Stimulated activated CD4-positive, alpha-beta T cell treated with anti-CD3 and anti-CD28 coated beads, Interleukin-2, amount 100 ng/mL, for 48 hours (primary cell): ENCODE measurements at regions not wholly inside any gene's neighbourhood (a gene's known extent, or its start where the extent isn't known, plus 50 kb on each side); places are given as distances from the start of the nearest gene placed in this dataset.
A peak's percentile ranks its signal among the peaks of the same experiment; 100 is the strongest.

Experiments used
- DNase-seq, 2 donors: peaks; one replicate each; pipeline ENCODE4 v3.0.0-alpha.2; 2020

GRCh38 chr2:137826373-137827372, 137.6 kb upstream of the HNMT start:
- DNase-seq = no peak

DNA sequence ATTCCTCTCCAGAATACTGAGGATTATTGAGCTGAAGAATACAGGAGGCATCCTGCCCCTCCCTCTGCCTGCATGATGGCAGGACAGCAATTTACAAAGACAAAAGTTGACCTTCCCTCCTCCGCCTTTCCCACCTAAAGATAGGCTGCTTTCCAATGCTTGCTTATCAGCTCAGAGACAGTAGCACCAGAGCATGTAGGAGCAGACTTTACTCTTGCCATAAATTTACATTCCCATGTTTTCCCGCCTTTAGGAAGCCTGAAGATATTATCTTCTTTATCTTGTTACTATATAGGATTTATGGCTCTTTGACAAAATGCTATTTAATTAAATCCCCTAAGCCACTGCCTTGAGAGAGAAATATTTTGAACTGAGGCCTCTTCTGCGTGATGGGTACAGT, 135.6 kb upstream of the HNMT start:
- no peak for DNase-seq

DNA sequence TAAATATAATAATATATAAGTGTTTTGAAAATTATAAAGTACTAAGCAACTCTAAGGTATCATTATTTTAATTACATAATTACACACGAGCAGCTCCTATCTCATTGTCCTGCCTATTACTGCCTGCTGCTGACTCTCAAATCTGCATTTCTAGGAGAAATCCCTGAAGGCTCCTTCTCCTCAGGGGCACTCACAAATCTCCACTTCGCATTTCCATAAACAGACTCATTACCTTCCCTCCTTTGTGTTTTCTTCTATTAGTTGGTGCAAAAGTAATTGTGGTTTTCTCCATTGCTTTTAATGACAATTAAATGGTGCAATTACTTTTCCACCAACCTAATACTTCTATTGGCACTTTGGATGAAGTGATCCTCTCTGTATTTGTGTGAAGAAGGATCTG, 135.0 kb upstream of the HNMT start:
- no peak for DNase-seq

DNA sequence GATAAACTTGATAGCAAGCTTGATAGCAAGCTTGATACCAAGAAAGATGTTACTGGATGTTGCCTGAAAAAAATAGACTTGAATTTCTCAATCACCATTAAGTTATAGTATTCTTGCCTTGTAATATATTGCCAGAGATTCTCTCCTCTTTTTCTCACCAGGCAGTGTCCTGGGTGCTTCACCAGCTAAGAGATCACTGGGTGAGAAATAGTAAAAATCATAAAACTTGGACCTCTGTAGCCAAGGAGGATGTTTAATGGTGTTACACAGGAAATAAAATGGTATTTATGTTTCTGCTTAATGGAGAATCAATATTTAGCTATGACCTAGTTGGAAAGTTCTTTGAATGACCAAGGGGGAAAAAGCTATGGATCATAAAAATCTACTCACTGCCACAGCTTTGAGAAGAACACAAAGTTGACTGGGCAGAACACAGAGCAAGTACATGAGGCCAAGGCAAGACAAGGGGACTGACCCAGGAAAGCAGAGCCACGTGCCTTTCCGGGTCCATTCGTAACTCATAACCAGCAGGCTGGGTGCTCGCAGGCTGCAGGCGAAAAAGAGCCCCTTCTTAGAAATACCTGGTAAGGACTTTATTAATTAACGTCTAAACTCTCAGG, 129.4 kb upstream of the HNMT start:
- DNase-seq = no peak

DNA sequence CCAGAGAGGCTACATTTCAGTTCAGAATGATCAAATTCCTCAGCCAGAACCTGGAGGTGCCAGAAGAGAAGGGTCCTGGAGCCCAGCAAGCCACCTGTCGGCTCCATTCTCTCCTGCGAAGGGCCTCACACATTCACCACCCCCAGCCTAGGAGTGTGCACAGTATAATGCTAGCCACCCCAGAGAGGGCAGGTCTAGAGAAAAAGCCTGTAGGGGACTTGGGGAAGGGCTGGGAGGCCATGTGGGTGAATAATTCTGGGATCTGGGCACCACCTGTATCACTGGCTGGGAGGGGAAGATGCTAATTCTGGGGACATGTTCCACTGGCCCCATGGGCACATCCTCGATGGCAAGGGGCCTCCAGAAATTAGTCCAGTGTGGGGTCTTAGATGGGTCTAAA, 127.6 kb upstream of the HNMT start:
- DNase-seq = no peak

GRCh38 chr2:137837830-137838229, 126.4 kb upstream of the HNMT start:
- DNase-seq = no peak

- DNase-seq = no peak
Measured at GRCh38 chr2:137838255-137839092, 125.8 kb upstream of the HNMT start.

DNA sequence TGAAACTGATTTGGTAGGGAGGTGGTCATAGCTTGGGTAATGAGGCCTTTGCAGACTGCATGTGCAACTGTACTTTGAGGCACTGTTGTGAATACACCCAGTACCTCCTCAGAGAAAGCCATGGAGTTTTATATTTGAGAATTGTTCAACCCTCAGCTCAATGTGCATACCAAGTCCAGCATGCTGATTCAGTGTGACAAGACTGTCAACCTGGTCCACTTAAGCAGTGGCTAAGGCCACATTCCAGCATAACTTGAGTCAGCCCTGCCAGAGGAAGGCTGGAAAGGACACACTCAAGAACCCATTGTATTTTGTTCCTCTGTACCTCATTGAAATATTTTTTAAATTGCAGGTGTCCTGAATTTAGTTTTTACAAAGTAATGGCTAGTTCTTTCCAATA, 121.8 kb upstream of the HNMT start:
- no peak for DNase-seq

DNA sequence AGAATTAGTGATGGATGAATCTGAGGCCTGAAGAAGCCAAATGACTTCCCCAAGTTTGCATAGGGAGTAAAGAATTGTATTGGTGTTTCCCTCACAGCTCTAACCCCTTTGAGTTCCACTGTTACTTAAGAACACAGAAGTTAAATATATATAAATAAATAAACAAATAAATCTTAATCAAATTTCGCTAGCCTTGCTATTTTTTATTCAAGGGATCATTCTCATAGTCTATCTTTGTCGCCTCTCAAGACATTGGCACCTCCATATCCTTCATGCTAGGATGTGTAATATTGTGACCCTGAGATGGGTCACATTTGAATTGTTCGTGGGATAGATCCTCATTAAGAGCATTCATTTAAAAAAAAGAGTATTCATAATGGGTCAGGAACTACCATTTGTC, 121.3 kb upstream of the HNMT start:
- no peak for DNase-seq

DNA sequence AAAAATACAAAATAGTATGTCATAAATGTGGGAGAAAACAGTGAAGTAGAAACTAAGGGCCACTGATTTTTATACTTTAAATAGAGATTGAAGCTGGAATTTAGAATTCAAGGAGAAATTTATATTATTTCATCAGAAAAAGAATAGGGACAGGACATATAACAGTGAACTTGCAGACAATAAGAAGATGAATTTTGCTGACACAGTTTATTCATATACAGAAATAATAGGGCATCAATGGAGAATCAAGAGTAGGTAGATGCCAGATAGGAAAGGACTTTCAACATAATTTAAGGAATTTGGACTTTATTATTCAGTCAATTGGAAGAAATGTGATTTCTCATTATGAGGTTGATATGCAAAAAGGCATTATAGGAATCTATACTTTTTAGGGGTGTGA, 118.9 kb upstream of the HNMT start:
- DNase-seq = no peak

GRCh38 chr2:137846993-137847392, 117.3 kb upstream of the HNMT start:
- DNase-seq = no peak

DNA sequence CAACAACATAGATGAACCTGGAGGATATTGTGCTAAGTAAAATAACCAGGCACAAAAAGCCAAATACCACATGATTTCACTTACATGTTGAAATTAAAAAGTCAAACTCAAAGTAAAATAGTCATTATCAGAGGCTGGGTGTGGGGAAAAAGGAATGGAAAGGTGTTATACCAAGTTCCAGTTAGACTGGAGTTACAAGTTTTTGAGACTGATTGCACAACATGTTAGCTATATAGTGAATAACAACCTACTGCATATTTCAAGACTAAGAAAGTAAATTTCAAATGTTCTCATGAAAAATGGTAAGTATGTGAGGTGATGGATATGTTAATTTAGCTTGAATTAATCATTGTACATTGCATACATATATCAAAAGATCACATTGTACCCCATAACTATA, 116.8 kb upstream of the HNMT start:
- no peak for DNase-seq

DNA sequence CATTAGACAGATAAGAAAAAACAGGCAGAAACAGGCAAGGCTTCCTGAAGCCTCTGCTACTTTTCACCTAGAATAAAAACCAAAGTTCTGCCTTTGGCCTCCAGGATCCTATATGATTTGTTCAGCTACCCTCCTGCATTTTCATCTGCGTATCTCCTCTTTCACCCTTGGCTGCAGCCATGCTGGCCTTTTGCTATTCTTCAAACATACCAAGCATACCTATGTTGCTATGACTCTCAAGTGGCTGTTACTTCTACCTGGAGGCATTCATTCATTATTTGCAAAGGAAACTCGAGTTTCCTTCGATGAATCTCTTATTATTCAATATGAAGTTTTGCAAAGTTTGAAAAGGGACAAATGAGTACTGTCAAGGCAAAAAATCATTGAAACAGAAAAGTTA, 106.4 kb upstream of the HNMT start:
- DNase-seq = no peak

DNA sequence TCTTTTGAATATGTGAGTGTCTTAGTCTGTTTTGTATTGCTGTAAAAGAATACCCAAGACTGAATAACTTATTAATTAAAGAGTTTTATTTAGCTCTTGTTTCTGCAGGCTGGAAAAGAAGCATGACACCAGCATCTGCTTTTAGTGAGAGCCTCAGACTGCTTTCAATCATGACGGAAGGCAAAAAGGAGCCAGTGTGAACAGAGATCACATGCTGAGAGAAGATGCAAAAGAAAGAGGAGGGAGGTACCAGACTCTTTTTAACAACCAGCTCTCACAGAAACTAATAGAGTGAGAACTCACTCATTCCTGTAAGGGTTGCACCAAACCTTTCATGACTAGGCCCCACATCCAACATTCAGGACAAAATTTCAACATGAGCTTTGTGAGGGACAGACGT, 101.6 kb upstream of the HNMT start:
- DNase-seq = no peak

GRCh38 chr2:137865954-137866540, 98.2 kb upstream of the HNMT start:
- DNase-seq = peak; percentile 23 to 51

GRCh38 chr2:137870682-137871081, 93.6 kb upstream of the HNMT start:
- DNase-seq = no peak

DNA sequence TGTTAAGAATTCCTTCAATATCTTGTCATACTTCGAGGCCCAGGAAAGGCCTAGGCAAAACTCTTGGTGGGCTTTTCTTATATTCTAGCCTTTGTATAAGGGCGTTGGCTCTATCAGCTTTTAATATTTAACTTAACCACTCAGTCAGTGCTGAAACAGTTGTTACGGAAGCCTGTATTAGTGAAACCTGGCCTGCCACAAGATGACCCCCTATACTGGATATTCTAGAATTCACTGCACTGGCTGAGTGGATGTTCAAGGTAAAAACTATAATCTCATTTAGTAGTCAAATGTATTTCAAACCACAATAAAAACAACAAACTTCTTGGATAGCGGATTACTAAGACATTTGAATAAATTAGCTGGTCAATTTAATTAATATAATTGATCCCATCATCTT, 91.7 kb upstream of the HNMT start:
- no peak for DNase-seq

GRCh38 chr2:137873536-137874244, 90.6 kb upstream of the HNMT start:
- DNase-seq = no peak

DNA sequence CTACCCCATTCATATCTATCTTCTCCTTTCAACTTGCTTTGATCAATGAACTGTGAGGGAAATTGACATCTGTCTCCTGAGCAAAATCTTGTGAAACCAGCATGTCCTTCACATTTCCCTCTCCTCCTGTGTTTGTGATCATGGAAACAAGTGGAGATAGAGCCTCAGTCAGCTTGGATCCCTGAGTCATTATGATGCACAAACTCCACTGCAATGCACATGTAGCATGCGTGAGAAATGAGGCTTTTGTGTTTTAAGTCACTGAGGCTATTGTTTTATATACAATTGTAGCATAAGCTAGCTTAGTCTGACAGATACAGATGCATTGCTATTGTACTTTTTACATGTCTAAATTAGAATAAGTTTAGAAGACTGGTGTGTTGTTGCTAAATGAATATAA, 85.2 kb upstream of the HNMT start:
- DNase-seq = no peak

- no peak for DNase-seq
Measured at GRCh38 chr2:137881711-137882110, 82.6 kb upstream of the HNMT start.

DNA sequence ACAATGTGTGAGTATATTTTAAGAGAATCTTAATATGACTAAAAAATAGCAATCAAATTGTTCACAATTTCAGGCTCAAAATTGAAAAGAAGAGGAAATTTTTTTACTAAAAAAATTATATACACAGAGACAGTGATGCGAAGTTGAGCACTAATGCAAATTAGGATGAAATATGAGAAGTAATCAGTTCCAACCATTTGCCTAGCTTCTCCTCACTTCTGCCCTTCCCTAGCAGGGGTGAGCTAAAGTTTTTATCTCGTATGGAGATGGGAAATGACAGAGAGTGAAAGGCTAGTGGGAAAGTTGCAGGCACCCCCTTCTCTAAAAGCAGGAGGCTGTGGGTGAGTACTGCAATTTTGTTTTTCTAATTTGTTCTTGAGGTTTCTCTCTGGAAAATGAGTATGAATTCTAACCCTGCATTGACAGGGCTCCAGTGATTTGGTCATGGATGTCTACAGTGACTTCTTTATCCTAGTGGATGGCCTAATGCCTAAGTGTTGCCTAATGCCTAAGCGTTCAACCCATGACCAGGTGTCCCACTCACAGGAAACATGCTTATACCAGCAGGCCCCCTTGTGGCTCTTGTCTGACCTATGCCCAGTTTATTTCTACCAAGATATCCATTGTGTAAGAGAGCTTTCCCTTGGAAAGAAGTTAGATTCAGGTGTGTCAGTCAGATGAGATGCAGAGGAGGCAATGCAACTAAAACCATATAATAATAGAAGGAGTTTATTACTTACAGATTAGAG, 78.0 kb upstream of the HNMT start:
- DNase-seq = no peak

DNA sequence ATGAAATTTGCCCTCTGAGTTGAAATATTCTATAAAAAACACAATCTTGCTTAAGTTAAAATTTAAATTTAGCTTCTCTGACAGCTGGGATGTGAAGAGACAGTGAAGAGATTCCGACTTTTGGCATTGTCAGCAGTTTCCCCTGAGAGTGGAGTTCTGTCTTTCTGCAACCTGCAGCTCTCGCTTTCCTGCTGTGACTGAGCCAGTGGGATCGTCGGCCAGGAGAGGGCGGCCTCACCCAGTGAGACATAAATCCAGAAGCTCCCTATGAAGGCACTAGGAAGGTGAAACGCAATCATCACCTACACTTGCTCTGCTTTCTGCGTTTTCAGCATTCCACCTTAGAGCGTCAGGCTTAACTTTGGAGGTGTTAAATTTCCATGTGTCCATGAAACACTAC, 75.4 kb upstream of the HNMT start:
- no peak for DNase-seq
